ENCODE measurements at regions not wholly inside any gene's neighbourhood (a gene's known extent, or its start where the extent isn't known, plus 50 kb on each side); places are given as distances from the start of the nearest gene placed in this dataset.

- Mint-ChIP-seq H3K27me3 (ENCODE audit: insufficient read depth, low read depth) (no peaks in the 10 kb centered on the region), H3K27ac (no peak overlapping the region), H3K9me3 (peaks cover 5% of the 10 kb centered on the region), H3K4me3 (no peak overlapping the region), H3K4me1 (no peaks in the 10 kb centered on the region), H3K36me3 (no peaks in the 10 kb centered on the region)
- Histone ChIP-seq H3K27me3 (no peaks in the 10 kb centered on the region), H3K27ac (no peak overlapping the region), H3K79me2 (ENCODE audit: low read depth) (no peaks in the 10 kb centered on the region), H3K4me2 (no peak overlapping the region), H3K4me3 (no peak overlapping the region), H3K9me3 (ENCODE audit: low read depth) (no peaks in the 10 kb centered on the region), H3F3A (ENCODE audit: low read depth) (no peaks in the 10 kb centered on the region), H4K20me1 (ENCODE audit: low read depth) (no peaks in the 10 kb centered on the region), H2AFZ (replicated peaks) (no peak overlapping the region), H3K4me1 (no peaks in the 10 kb centered on the region), H3K9ac (no peak overlapping the region), H3K36me3 (no peaks in the 10 kb centered on the region)
- no peak for DNase-seq (ENCODE audit: low spot score)
- TF ChIP-seq EZH2 (IDR thresholded peaks at IDR 0.05) (no peak), EZH2phosphoT487 (IDR thresholded peaks at IDR 0.05) (no peak), CTCF (IDR thresholded peaks at IDR 0.05) (no peak)
These were observed 175.7 kb downstream of the ALDH8A1 start for GRCh38 chr6:134774201-134774638.

- no peaks in the 10 kb centered on the region for H3K79me2 ChIP-seq (ENCODE audit: low read depth)
- no peak overlapping the region for H2AFZ ChIP-seq (replicated peaks)
- no peak overlapping the region for H3K4me3 ChIP-seq
- Mint-ChIP-seq H3K36me3 (no peaks in the 10 kb centered on the region), H3K4me3 (no peak overlapping the region), H3K27me3 (ENCODE audit: insufficient read depth, low read depth) (no peaks in the 10 kb centered on the region), H3K27ac (no peak overlapping the region), H3K9me3 (peaks cover 5% of the 10 kb centered on the region), H3K4me1 (no peaks in the 10 kb centered on the region)
- no peak for DNase-seq (ENCODE audit: low spot score)
- H3F3A ChIP-seq (ENCODE audit: low read depth) = no peaks in the 10 kb centered on the region
- no peak overlapping the region for H3K9ac ChIP-seq
- H3K36me3 ChIP-seq = no peaks in the 10 kb centered on the region
- H4K20me1 ChIP-seq (ENCODE audit: low read depth) = no peaks in the 10 kb centered on the region
- no peaks in the 10 kb centered on the region for H3K9me3 ChIP-seq (ENCODE audit: low read depth)
- no peaks in the 10 kb centered on the region for H3K27me3 ChIP-seq
- no peak for TF ChIP-seq EZH2 (IDR thresholded peaks at IDR 0.05)
- no peak overlapping the region for H3K27ac ChIP-seq
- H3K4me2 ChIP-seq = no peak overlapping the region
- H3K4me1 ChIP-seq = no peaks in the 10 kb centered on the region
These were observed 177.1 kb downstream of the ALDH8A1 start for GRCh38 chr6:134772671-134773360.

- Histone ChIP-seq H3K27ac (no peak overlapping the region), H3K27me3 (no peaks in the 10 kb centered on the region), H3K79me2 (ENCODE audit: low read depth) (no peaks in the 10 kb centered on the region), H3K4me2 (no peak overlapping the region), H3K9me3 (ENCODE audit: low read depth) (no peaks in the 10 kb centered on the region), H2AFZ (replicated peaks) (no peak overlapping the region), H3F3A (ENCODE audit: low read depth) (no peaks in the 10 kb centered on the region), H3K4me1 (no peaks in the 10 kb centered on the region), H3K36me3 (no peaks in the 10 kb centered on the region), H3K9ac (no peak overlapping the region), H3K4me3 (no peak overlapping the region), H4K20me1 (ENCODE audit: low read depth) (no peaks in the 10 kb centered on the region)
- H3K4me3 Mint-ChIP-seq = no peak overlapping the region
- H3K36me3 Mint-ChIP-seq = no peaks in the 10 kb centered on the region
- H3K4me1 Mint-ChIP-seq = no peaks in the 10 kb centered on the region
- no peak for DNase-seq (ENCODE audit: low spot score)
- no peaks in the 10 kb centered on the region for H3K9me3 Mint-ChIP-seq
- no peak overlapping the region for H3K27ac Mint-ChIP-seq
- no peaks in the 10 kb centered on the region for H3K27me3 Mint-ChIP-seq (ENCODE audit: insufficient read depth, low read depth)
- TF ChIP-seq EZH2phosphoT487 (IDR thresholded peaks at IDR 0.05) = no peak
These were observed 181.0 kb downstream of the ALDH8A1 start for GRCh38 chr6:134768931-134769330.

GRCh38 chr6:134766497-134766896, 183.4 kb downstream of the ALDH8A1 start:
- H2AFZ ChIP-seq (replicated peaks) = no peak overlapping the region
- no peaks in the 10 kb centered on the region for H3K27me3 Mint-ChIP-seq (ENCODE audit: insufficient read depth, low read depth)
- H3K36me3 ChIP-seq = no peaks in the 10 kb centered on the region
- H3F3A ChIP-seq (ENCODE audit: low read depth) = no peaks in the 10 kb centered on the region
- no peaks in the 10 kb centered on the region for H3K4me1 Mint-ChIP-seq
- no peak for TF ChIP-seq CTCF (IDR thresholded peaks at IDR 0.05)
- TF ChIP-seq EZH2phosphoT487 (IDR thresholded peaks at IDR 0.05) = no peak
- TF ChIP-seq EZH2 (IDR thresholded peaks at IDR 0.05) = no peak
- no peak overlapping the region for H3K27ac Mint-ChIP-seq
- no peaks in the 10 kb centered on the region for H3K9me3 ChIP-seq (ENCODE audit: low read depth)
- no peak overlapping the region for H3K9ac ChIP-seq
- no peaks in the 10 kb centered on the region for H3K79me2 ChIP-seq (ENCODE audit: low read depth)
- H3K36me3 Mint-ChIP-seq = no peaks in the 10 kb centered on the region
- no peaks in the 10 kb centered on the region for H3K4me1 ChIP-seq
- no peak for DNase-seq (ENCODE audit: low spot score)
- no peaks in the 10 kb centered on the region for H3K27me3 ChIP-seq
- no peak overlapping the region for H3K27ac ChIP-seq
- H3K4me2 ChIP-seq = no peak overlapping the region
- H4K20me1 ChIP-seq (ENCODE audit: low read depth) = no peaks in the 10 kb centered on the region
- no peaks in the 10 kb centered on the region for H3K9me3 Mint-ChIP-seq
- H3K4me3 Mint-ChIP-seq = no peak overlapping the region
- H3K4me3 ChIP-seq = no peak overlapping the region

All from neural progenitor cell (in vitro differentiated cells).